HK-2 (cell line): ENCODE measurements at regions not wholly inside any gene's neighbourhood (a gene's known extent, or its start where the extent isn't known, plus 50 kb on each side); places are given as distances from the start of the nearest gene placed in this dataset.

ENCODE experiments used
- DNase-seq: peaks from one replicate; pipeline ENCODE4 v3.0.0-alpha.2; 2018; ENCODE audit not compliant: unreplicated experiment

GRCh38 chr12:34395056-34396005 is 373.0 kb downstream of the ALG10 start:
- no peak for DNase-seq

- DNase-seq = no peak
Measured at GRCh38 chr12:34396006-34396860, 373.9 kb downstream of the ALG10 start.

- no peak for DNase-seq
Measured at GRCh38 chr12:34396861-34397590, 374.7 kb downstream of the ALG10 start.

- DNase-seq = no peak
Measured at GRCh38 chr12:34397591-34398365, 375.5 kb downstream of the ALG10 start.

GRCh38 chr12:34398366-34398705 is 376.0 kb downstream of the ALG10 start:
- no peak for DNase-seq

- DNase-seq = no peak
Measured at GRCh38 chr12:34398706-34399630, 376.7 kb downstream of the ALG10 start.

GRCh38 chr12:34399631-34400410 is 377.5 kb downstream of the ALG10 start:
- DNase-seq = no peak

GRCh38 chr12:34400411-34400881 is 378.1 kb downstream of the ALG10 start:
- no peak for DNase-seq

- no peak for DNase-seq
Measured at GRCh38 chr12:34400986-34401658, 378.8 kb downstream of the ALG10 start.

- no peak for DNase-seq
Measured at GRCh38 chr12:34401659-34402227, 379.4 kb downstream of the ALG10 start.

- DNase-seq = no peak
Measured at GRCh38 chr12:34402228-34402898, 380.1 kb downstream of the ALG10 start.

GRCh38 chr12:34402899-34403705 is 380.8 kb downstream of the ALG10 start:
- DNase-seq = no peak

GRCh38 chr12:34403706-34404376 is 381.5 kb downstream of the ALG10 start:
- no peak for DNase-seq

GRCh38 chr12:34404377-34405285 is 382.3 kb downstream of the ALG10 start:
- DNase-seq = no peak
